ENCODE measurements at regions not wholly inside any gene's neighbourhood (a gene's known extent, or its start where the extent isn't known, plus 50 kb on each side); places are given as distances from the start of the nearest gene placed in this dataset.
A peak's percentile ranks its signal among the peaks of the same experiment; 100 is the strongest.
"Not testable (repeated sequence)": the region's sequence is repeated elsewhere in the genome, so short reads cannot be mapped to it uniquely, and the experiment has no call there.

DNA sequence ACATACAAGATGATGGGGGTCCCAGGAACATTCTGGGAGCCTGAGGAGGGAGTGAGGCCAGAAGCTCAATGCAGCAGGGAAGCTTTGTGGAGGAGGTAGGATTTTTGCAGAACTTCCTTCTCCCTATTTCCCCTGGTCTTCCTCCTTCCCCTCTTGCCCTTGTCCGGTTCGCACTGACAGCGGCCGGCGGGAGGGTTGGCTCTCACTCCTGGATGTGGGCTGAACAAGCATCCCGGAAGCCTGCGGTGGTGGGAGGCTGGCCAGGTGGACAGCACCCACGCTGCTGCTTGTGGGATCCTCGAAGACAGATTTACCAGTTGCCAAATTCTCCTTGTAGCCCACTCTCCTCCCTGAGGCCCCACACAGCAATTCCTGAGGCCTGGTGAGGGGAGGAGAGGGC, 112.2 kb downstream of the KCNA5 start:
- no peak for DNase-seq (ENCODE audit: missing footprints)
- ATAC-seq, result no peak
- intact Hi-C loops (cut with DNase I), result no loop called here

DNA sequence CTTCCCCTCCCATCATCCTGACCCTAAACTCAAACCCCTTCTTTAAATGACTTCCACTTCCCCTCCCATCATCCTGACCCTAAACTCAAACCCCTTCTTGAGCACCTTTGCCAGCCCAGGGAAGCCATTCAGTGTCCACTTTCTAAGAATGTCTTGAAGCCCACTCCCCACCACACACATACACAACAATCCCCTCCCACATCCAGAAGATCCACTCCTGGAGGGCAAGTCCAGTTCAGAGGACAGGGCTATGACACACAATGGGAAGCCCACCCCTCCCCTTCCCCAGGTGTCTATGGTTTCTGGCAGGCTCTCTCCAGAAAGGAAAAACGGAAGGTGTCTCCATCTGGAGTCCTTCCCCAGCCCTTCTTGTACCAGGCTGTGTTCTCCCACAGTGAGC, 117.1 kb downstream of the KCNA5 start:
- DNase-seq (ENCODE audit: missing footprints), result no peak
- intact Hi-C loops (cut with DNase I), result no loop called here
- ATAC-seq, result no peak

DNA sequence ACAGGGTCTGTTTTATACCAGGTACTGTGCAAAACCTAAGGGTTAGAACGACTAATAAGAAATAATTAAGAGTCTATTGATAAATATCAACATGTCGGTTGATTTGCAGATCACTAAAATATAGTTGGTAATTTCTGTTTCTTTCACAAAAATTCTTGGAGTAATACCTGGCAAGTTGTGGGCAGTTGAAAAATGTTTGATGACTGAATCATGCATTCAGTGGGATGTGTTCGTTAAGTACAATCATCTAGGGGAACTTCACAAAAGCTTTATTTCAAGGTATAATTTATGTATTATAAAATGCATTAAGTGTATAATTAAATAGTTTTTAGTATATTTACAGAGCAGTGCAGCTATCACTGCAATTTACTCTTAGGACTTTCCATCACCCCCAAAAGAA, 120.0 kb downstream of the KCNA5 start:
- intact Hi-C loops (cut with DNase I), result no loop called here
- ATAC-seq, result no peak
- no peak for DNase-seq (ENCODE audit: missing footprints)

DNA sequence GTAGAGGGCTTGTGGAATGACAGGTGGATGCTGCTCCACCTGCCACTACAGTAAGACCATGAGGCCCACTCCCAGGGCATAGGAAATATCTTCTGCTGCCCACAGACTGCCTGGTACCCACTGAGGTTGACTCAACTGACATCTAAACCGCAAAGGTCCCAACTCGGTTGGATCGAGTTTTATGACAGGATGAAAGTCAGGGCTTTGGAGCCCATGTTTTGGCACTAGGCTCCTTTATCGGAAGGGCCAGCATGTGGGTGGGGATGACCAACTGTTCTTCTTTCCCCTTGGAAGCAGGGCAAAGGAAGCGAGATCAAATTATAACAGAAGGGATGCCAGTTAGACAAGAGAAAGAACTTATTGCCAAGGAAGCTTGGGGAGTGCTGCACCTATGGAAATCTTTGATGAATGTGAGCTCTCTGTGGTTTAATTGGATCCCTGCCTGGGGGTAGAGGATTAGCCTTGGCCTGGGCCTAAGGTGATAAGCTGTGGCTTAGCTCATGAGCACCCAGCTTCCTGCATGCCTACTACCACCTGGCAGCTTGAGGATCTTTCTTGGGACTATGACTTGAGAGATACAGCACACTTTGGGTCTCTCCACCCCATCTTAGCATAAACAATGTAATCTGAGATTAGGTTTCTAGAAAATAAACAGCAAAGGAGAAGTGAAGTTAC, 121.8 kb downstream of the KCNA5 start:
- no peak for DNase-seq (ENCODE audit: missing footprints)
- intact Hi-C loops (cut with DNase I), result no loop called here
- no peak for ATAC-seq

DNA sequence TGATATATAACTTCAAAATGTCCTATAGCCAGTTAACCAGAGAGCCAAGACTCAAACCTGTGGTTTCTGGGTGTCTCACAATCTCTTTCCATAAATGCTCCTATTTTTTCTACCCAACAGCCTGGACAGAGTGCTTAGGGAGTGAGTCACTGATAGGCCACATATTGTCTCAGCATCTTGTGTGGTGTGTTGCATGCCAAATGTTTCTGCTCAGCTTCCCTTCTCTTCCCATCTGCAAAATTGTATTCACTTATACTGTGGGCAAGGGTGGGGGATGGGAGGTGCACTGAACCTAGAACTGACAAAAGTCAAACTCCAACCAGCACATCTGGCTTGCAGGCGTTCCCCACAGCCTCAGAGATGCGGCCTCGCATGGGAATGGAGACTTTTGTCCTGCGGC, 123.3 kb downstream of the KCNA5 start:
- DNase-seq (ENCODE audit: missing footprints), result no peak
- ATAC-seq, result no peak
- intact Hi-C loops (cut with DNase I), result no loop called here

DNA sequence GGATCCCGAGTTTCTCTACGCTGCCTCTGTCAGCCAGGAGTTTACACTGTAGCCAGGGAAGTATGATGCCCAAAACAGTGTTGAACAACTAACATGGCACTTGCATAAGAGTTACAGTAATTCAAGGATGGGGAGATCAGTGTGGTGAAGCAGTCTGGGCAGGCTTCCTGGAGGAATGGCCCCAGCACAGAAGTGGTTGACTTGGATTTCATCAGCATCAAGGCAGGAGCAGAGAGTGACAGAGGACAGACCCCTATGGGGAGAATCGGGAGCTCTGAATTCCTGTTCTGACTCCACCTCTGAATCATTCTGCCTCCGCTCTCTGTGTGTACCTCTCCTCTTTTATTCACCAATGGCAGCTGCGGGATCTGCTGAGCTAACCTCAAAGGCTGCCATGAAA, 124.5 kb downstream of the KCNA5 start:
- no peak for DNase-seq (ENCODE audit: missing footprints)
- no peak for ATAC-seq

DNA sequence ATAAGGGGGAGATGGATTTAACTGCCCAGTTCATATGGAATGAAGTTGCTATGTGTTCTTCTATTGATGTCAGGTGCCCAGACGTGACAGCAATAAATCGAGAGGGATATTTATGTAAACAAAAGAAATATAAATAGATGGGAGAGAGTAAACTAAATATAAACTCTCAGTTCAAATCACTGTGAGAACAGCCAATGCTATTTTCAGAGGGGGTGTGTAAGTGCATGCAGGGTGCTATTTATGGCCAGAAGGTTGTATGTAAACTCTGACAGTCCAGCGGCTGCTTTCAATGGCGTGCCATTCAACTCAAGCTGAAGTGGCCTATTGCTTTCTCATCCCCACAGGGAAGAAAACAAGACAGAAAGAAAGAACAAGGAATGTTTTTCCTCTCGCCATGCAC, 127.2 kb downstream of the KCNA5 start:
- intact Hi-C loops (cut with DNase I), result no loop called here
- DNase-seq (ENCODE audit: missing footprints), result no peak
- peak; percentile 85 for ATAC-seq

More for the DNA sequence above, 124.5 kb downstream of the KCNA5 start:
- intact Hi-C loops (cut with DNase I), result no loop called here

DNA sequence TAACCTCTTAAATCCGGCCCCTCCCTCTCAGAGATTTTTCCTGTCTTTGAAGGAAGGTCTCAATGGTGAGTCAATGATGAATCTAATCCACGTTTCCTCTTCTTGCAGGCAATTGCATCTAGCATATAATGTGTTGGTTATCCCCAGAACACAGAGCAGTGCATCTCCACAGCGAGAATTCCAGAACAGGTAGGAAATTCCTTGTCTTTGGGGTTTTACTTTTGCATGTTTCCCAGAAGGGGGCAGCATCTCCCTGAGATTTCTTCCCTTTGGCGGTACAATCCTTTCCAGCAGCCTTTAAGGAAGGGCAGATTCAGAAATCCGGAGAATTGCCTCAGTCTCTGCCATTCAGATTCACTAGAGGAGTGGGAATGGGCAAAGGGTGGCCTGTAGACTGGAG, 128.0 kb downstream of the KCNA5 start:
- intact Hi-C loops (cut with DNase I), result loop anchor here (1.0 kb wide), 1 partner anchor 270 kb away; no protein-coding TSS in a partner anchor
- DNase-seq (ENCODE audit: missing footprints) (no peak), ATAC-seq (peak; percentile 41)

DNA sequence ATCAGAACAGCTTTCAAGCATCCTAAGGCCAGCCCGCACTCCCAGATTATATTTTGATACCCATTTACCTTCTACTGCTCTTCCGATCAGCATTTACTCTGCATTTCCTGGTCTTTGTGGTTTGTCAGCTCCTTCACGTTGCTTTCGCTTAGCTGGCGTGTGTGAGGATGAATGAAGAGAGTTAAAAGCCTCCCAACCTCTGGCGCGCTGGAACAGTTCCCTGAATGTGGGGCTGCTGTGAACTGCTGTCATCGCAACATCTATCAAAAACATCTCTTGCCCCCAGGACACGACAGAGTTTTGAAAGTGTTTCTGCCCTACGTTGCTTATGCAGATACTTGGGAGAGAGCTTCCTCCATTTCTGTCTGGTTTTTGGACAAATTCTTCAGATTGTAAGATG, 129.2 kb downstream of the KCNA5 start:
- no peak for ATAC-seq
- intact Hi-C loops (cut with DNase I), result loop anchor here (1.0 kb wide), 1 partner anchor 268 kb away; no protein-coding TSS in a partner anchor
- DNase-seq (ENCODE audit: missing footprints), result no peak

DNA sequence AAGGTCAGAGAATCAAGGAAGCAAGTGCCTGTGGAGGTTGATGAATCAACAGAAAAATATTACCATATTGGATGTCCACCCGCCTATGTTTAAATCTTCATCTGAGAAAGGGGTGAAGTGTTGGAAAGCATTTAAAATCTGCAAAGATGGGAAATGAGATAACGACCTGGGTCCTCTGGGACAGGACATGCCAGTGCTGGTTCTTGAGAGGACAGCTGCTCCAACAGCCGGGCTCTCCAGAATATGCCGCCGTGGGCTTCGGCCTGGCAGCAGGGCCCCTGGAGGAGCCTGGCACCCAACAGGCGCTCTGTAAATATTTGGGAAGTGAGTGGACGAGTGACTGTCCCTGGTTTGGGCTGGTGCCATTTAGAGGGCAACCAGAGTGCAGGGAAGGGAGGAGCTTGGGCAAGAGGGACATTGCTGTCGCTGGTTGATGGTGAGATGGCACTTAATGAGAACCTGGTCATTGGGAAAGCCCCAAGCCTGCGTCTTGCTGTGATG, 129.9 kb downstream of the KCNA5 start:
- ATAC-seq, result peak; percentile 17
- intact Hi-C loops (cut with DNase I), result no loop called here
- no peak for DNase-seq (ENCODE audit: missing footprints)

DNA sequence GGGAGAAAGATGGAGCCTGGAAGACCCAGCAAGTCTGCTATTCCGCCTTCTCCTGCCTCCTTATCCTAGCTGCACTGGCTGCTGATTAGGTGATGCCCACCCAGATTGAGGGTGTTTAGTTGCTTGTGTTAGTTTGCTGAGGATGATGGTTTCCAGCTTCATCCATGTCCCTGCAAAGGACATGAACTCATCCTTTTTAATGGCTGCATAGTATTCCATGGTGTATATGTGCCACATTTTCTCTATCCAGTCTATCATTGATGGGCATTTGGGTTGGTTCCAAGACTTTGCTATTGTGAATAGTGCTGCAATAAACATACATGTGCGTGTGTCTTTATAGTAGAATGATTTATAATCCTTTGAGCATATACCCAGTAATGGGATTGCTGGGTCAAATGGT, 131.7 kb downstream of the KCNA5 start:
- ATAC-seq; intact Hi-C loops (cut with DNase I); DNase-seq (ENCODE audit: missing footprints): not testable (repeated sequence)

DNA sequence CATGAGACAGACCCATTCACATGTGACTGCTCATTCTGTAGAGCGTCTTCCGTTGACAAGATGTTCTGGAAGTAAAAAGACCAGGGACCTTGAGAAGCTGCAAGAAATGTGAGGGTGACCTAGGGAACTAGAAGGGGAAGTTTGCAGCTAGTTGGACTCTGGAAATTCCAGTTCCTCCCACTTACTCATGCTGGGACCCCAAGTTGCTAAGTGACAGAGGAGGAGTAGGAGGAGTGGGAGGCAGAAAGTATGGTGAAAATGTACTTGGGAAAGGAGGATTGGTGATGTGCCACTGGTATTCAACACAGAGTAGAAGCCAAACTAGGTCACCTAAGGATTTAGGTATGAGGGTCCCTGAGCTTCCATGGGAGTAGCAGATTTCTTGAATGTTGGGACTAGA, 132.4 kb downstream of the KCNA5 start:
- ATAC-seq (no peak), DNase-seq (ENCODE audit: missing footprints) (no peak)
- intact Hi-C loops (cut with DNase I), result no loop called here

DNA sequence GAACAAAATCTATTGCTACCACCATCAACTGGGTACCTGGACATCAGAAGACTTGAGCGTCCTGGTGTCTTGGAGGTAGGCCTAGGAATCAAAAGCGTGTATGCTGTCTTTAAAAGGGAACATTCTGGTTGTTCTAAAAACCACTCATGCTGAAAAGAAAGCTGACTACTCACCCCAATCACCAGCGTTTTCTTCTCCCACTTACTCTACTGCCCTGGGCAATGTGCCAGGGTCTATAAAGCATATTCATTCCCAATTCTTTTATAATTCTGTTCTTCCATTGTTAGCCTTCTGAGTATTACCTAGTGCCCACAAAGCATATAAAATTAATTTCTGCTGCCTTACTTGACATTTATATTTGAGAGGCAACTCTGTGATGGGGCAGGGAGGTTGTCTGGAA, 133.4 kb downstream of the KCNA5 start:
- intact Hi-C loops (cut with DNase I), result no loop called here
- DNase-seq (ENCODE audit: missing footprints) (no peak), ATAC-seq (no peak)

DNA sequence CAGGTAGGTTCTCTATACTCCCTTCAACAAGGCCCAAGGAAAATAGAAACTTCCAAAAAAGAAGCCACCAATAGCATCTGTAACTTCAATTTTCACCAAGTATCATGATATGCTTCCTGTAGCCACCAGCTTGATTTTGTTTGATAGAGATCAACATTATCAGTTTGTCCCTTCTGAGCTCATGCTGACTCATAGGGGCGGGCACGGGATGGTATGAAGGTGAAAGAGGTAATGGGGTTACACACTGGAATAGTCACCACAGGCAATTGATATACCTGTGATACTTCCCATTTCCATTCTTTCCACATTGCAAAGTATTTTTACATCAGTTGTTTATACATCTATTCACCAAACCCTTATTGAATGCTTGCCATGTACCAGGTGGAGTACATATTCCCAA, 134.1 kb downstream of the KCNA5 start:
- no peak for DNase-seq (ENCODE audit: missing footprints)
- intact Hi-C loops (cut with DNase I), result no loop called here
- no peak for ATAC-seq

DNA sequence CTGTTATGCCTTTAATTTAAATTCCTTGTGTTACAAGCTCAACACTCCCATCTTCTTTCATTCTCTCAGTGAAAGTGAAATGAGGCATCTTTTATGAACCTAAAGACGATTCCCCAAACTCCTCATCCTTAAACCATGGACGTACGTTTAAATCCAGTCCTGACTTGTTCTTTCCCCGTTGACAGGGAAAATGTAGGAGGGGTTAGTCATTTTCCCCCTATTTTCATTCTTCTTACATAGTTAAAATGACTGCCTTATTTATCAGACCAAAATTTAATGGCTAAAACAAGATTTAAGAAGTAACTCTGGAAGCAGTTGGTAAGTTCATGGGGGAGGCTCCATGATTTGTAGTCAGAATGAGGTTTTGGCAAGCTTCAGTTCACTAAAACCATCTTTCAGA, 134.9 kb downstream of the KCNA5 start:
- no peak for ATAC-seq
- intact Hi-C loops (cut with DNase I), result no loop called here
- no peak for DNase-seq (ENCODE audit: missing footprints)

DNA sequence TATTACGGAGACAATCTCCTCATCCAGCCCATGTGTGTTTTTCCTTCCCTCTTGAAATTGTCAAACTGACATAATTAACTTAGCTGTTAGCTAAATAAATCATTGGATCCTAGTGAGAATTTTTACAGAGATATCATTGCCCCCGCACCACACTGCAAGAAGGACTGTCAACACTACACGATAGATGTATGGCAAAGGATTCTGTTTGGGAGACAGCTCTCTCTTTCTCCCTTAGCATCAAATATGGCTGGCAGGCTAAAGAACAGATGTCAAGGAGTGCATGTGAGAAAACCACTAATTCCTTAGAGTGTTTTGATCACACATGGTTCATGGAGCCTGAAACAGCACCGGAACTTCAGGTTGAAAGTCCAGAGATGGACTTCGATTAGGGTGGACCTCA, 136.8 kb downstream of the KCNA5 start:
- intact Hi-C loops (cut with DNase I), result no loop called here
- ATAC-seq (no peak), DNase-seq (ENCODE audit: missing footprints) (no peak)

DNA sequence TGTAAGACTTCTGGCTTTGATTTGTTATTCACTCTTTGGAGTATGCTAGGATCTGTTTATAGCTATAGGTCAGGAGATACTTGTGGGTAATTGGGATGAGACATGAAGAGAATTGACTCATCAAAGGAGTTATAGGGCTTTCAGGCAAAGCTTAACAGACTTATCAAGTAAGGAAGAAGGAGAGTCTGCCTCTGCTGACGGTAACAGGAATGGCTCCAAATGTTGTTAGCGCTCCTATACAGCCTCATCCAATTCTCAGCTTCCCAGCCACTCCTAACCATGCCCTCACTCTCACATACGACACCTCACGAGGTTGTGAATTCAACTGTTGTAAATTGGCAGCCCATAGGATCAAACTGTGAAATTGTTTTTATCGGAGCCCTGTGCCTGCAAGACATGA, 140.5 kb downstream of the KCNA5 start:
- no peak for DNase-seq (ENCODE audit: missing footprints)
- intact Hi-C loops (cut with DNase I), result no loop called here
- ATAC-seq, result no peak

DNA sequence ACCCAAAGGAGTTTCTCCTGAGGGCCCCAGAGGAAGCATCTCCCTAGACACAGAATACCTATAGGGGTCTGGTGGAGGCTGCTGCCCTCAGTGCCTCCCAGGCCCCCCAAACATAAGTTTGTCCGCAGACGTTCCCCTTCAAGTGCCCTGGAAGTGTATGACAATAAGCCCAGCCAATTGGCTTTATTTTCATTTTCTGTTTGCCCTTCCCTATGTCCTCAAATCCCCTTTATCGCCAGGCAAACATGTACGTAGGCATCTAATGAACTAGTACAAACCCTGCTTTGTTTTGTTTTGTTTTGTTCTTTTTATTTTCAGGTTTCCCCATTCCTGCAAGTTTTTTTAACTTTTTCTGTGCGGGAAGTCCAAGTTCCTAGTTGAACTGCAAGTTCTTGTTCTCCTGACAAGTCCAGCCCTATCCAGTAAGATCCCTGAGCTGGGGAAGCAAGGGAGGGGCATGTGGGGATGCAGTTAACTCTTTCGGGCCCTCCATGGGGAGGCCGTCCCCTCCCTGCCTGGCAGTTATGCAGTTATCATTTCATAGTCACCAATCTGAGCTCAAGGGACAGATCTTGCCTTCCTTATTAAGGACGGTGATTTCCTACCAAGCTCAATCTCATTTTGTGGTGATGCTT, 141.9 kb downstream of the KCNA5 start:
- no peak for DNase-seq (ENCODE audit: missing footprints)
- intact Hi-C loops (cut with DNase I), result no loop called here
- ATAC-seq, result peak; percentile 42

DNA sequence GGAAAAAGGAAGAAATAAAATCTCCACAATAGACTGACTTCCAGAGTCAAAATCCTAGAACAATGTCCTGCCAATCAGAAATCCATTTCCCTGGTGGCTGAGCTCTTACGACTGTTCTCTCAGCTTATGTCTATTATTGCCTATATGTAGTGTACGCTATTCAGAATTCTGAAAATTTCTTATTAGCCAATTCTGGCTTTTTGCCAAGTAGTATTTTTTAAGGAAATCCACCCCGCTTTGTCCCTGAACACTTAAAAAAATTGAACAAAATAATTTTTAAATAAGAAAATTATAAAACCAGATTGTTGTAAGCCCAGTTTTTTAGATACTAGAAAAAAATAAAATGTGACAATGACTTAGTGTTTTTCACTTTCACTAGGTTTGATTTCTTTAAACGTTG, 143.0 kb downstream of the KCNA5 start:
- no peak for ATAC-seq
- no peak for DNase-seq (ENCODE audit: missing footprints)
- intact Hi-C loops (cut with DNase I), result no loop called here

DNA sequence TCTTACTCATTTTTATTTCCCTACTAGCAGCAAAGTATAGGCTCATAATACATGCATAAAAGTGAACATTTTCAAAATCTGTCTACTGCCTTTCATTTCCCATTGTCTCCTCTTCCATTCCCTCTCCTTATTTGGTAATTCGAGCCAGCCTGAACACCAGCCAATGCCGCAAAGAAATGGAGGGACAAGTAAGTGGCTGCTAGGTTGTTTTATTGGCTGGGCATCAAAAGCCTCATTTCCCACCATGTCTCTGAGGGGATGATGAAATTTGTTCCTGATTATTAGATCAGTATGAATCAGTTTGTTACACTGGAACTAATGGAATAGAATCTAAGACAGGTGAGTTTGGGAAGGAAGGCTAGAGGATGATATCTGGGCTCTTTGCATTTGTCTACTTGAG, 143.5 kb downstream of the KCNA5 start:
- intact Hi-C loops (cut with DNase I), result no loop called here
- ATAC-seq (no peak), DNase-seq (ENCODE audit: missing footprints) (no peak)

DNA sequence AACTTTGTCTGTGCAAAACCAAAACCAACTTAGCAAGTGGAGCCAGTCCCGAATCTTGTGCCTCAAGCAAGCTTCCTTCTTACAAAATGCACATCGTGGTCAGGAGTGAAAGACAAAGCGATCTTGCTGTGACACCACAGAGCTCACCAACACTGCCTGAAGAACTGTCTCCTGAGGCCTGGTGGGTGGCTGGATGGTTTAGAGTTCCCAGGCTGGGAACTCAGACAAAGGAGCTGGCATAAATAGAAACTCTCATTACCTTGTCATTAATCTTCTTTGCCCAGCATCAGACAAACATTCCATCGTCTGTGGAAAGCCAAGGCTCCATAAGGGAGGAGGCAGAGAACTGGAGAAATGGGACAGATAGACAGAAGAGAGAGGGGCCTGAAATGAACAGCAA, 144.8 kb downstream of the KCNA5 start:
- DNase-seq (ENCODE audit: missing footprints), result no peak
- intact Hi-C loops (cut with DNase I), result no loop called here
- no peak for ATAC-seq
